ENCODE measurements at regions not wholly inside any gene's neighbourhood (a gene's known extent, or its start where the extent isn't known, plus 50 kb on each side); places are given as distances from the start of the nearest gene placed in this dataset.

- no peak for TF ChIP-seq CTCF (IDR thresholded peaks at IDR 0.05; ENCODE audit: insufficient read depth, low read length)
- no peak for TF ChIP-seq POLR2AphosphoS5 (IDR thresholded peaks at IDR 0.05; ENCODE audit: low read depth)
- TF ChIP-seq REST (IDR thresholded peaks at IDR 0.05; ENCODE audit: insufficient replicate concordance, low read depth): no peak
- no peak for TF ChIP-seq GABPA (IDR thresholded peaks at IDR 0.05; ENCODE audit: low read depth)
- no peak for TF ChIP-seq SPI1 (IDR thresholded peaks at IDR 0.05; ENCODE audit: borderline replicate concordance, low read depth)
Measured at GRCh38 chr4:178611062-178611461, 1168.8 kb upstream of the AGA start.

Measured in HL-60 (cell line).